Transverse colon (tissue), 4 donors: ENCODE measurements at regions not wholly inside any gene's neighbourhood (a gene's known extent, or its start where the extent isn't known, plus 50 kb on each side); places are given as distances from the start of the nearest gene placed in this dataset.

Experiments used
- DNase-seq: peaks from one replicate; pipeline ENCODE4 v3.0.0-alpha.2; 2019
- H3K27ac ChIP-seq, 4 donors: fragments of 200-600 bp; sonication (generic); 2 replicates each; pipeline ENCODE4 v1.5.1; 2016 to 2018; ENCODE audit warnings: inconsistent platforms in 4 of 4
- H3K27me3 ChIP-seq: fragments of 200-600 bp; sonication (generic); 2 replicates; pipeline ENCODE4 v1.5.1; 2017; ENCODE audit warnings: inconsistent platforms
- H3K36me3 ChIP-seq, 4 donors: fragments of 200-600 bp; sonication (generic); 2 replicates each; pipeline ENCODE4 v1.5.1; 2017 to 2019; ENCODE audit warnings: inconsistent platforms in 4 of 4
- H3K4me1 ChIP-seq, 4 donors: fragments of 200-600 bp; sonication (generic); 2 replicates each; pipeline ENCODE4 v1.5.1; 2017 to 2020; ENCODE audit warnings: inconsistent platforms in 4 of 4
- H3K4me3 ChIP-seq, 4 donors: fragments of 200-600 bp; sonication (generic); 1 replicate in 1 of 4; 2 replicates in 3 of 4; pipeline versions ENCODE4 v1.5.1 to v1.6.1; 2017 to 2019; ENCODE audit warnings: inconsistent platforms in 4 of 4
- H3K9me3 ChIP-seq, 2 donors: fragments of 200-600 bp; sonication (generic); 2 replicates each; pipeline ENCODE4 v1.5.1; 2017 to 2019; ENCODE audit warnings: inconsistent platforms in 2 of 2
- CTCF ChIP-seq, 5 experiments: fragments of 200-600 bp in 3 of 5; fragments of 450-650 bp in 2 of 5; sonication (generic) in 3 of 5; IDR thresholded peaks; 1 replicate in 2 of 5; 2 replicates in 3 of 5; pipeline ENCODE4 v1.5.1; 2016 to 2017; ENCODE audit warnings: antibody characterized with exemption in 5 of 5, inconsistent platforms in 3 of 5, mild to moderate bottlenecking in 2 of 5, moderate library complexity in 1 of 5
- EP300 ChIP-seq: sonication (generic); formaldehyde crosslinking; IDR thresholded peaks from one replicate; pipeline ENCODE4 v1.6.1; 2017; ENCODE audit warnings: antibody characterized with exemption, low read depth
- POLR2A ChIP-seq: fragments of 450-650 bp; IDR thresholded peaks from one replicate; pipeline ENCODE4 v1.6.1; 2016; ENCODE audit warnings: antibody characterized with exemption, mild to moderate bottlenecking, moderate library complexity
- POLR2AphosphoS5 ChIP-seq, 3 donors: sonication (generic); formaldehyde crosslinking; IDR thresholded peaks; one replicate each; pipeline ENCODE4 v1.6.1; 2016; ENCODE audit warnings: antibody characterized with exemption in 3 of 3
- WGBS, 2 donors: methylation state at CpG; one replicate each; pipeline ENCODE4 v1.1.5; 2018; ENCODE audit warnings: low coverage in 1 of 2; 5-methylcytosine and 5-hydroxymethylcytosine counted together
- in situ Hi-C, 4 donors: fragments of 200-750 bp; cut with MboI; loops; one replicate each; pipeline versions ENCODE4 v1.15.0 to v1.15.1; 2017; ENCODE audit warnings: low sequenced_read_pairs in 3 of 4, low pct_ligation_motif_present in 1 of 4, low pct_unique_long_range_greater_than_20kb in 1 of 4
- intact Hi-C: fragments of 100-400 bp; cut with DNase I; formaldehyde crosslinking; loops from one replicate; pipeline ENCODE4 v1.15.1; 2023; ENCODE audit warnings: low total_unique reads

DNA sequence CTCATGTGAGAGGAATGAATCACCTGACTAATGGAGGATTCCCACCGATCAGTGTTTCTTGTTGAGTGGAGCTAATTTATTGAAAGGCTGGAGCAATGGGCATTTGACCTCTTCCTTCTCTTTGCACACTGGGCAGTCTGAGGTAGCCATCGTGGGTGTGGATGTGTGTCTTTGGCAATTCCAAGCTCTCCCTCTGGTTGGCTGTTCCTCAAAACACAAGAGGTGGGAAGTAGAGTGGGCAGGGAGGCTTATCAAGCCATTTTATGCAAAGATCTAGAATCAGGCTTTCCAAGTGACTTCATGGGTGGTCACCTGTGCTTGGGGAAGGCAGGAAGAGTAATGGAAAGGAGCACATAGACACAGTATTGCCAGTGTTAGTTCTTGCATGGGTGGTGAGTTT, 154.8 kb downstream of the INSIG2 start:
- in situ Hi-C loops: no loop called here
- intact Hi-C loops: no loop called here
- Histone ChIP-seq H3K27ac (no peak overlapping the region), H3K36me3 (no peaks in the 10 kb centered on the region), H3K4me1 (no peaks in the 10 kb centered on the region), H3K27me3 (no peaks in the 10 kb centered on the region), H3K9me3 (no peaks in the 10 kb centered on the region), H3K4me3 (no peak overlapping the region)
- 17 to 60% methylated on average over 1 to 2 of the region's 2 CpGs for WGBS, 2 donors
- DNase-seq: no peak
- TF ChIP-seq EP300 (no peak), POLR2A (no peak), CTCF (IDR thresholded peaks at IDR 0.05) (no peak), POLR2AphosphoS5 (IDR thresholded peaks at IDR 0.05) (no peak)

- 69% methylated on average over 2 of the region's 2 CpGs; no CpG with 5 or more reads in 1 of the 2 donors for WGBS, 2 donors
- Histone ChIP-seq H3K27me3 (peaks cover 4% of the 10 kb centered on the region), H3K27ac (no peak overlapping the region), H3K9me3 (no peaks in the 10 kb centered on the region), H3K4me3 (no peak overlapping the region), H3K36me3 (no peaks in the 10 kb centered on the region), H3K4me1 (no peaks in the 10 kb centered on the region)
- in situ Hi-C loops: no loop called here
- no peak for TF ChIP-seq CTCF (IDR thresholded peaks at IDR 0.05)
- no peak for TF ChIP-seq EP300
- TF ChIP-seq POLR2AphosphoS5 (IDR thresholded peaks at IDR 0.05): no peak
- TF ChIP-seq POLR2A: no peak
- intact Hi-C loops: no loop called here
- no peak for DNase-seq
These were observed 153.9 kb downstream of the INSIG2 start for GRCh38 chr2:118242216-118242615.

GRCh38 chr2:118241128-118241527, 152.9 kb downstream of the INSIG2 start:
- H3K9me3 ChIP-seq: no peaks in the 10 kb centered on the region
- intact Hi-C loops: no loop called here
- H3K36me3 ChIP-seq: no peaks in the 10 kb centered on the region
- no peak for DNase-seq
- WGBS, 2 donors: 72 to 80% methylated on average over 1 to 8 of the region's 8 CpGs
- peaks cover 4% of the 10 kb centered on the region for H3K27me3 ChIP-seq
- TF ChIP-seq POLR2A (no peak), CTCF (IDR thresholded peaks at IDR 0.05) (no peak), POLR2AphosphoS5 (IDR thresholded peaks at IDR 0.05) (no peak), EP300 (no peak)
- in situ Hi-C loops: no loop called here
- no peaks in the 10 kb centered on the region for H3K4me1 ChIP-seq
- no peak overlapping the region for H3K27ac ChIP-seq
- H3K4me3 ChIP-seq: no peak overlapping the region

GRCh38 chr2:118240276-118240675, 152.0 kb downstream of the INSIG2 start:
- Histone ChIP-seq H3K4me3 (no peak overlapping the region), H3K9me3 (no peaks in the 10 kb centered on the region), H3K36me3 (no peaks in the 10 kb centered on the region), H3K27ac (no peak overlapping the region), H3K27me3 (peaks cover 4% of the 10 kb centered on the region), H3K4me1 (no peaks in the 10 kb centered on the region)
- intact Hi-C loops: no loop called here
- no peak for TF ChIP-seq EP300
- no peak for TF ChIP-seq POLR2A
- no peak for TF ChIP-seq POLR2AphosphoS5 (IDR thresholded peaks at IDR 0.05)
- TF ChIP-seq CTCF (IDR thresholded peaks at IDR 0.05): no peak
- DNase-seq: no peak
- WGBS, 2 donors: 89 to 92% methylated on average over 2 of the region's 2 CpGs
- in situ Hi-C loops: no loop called here
